Activated T-cell treated with anti-CD3 and anti-CD28 coated beads, Interleukin-2, amount 50 U/mL, for 72 hours (primary cell): ENCODE measurements at regions not wholly inside any gene's neighbourhood (a gene's known extent, or its start where the extent isn't known, plus 50 kb on each side); places are given as distances from the start of the nearest gene placed in this dataset.

ENCODE experiments used
- ATAC-seq, 2 donors: fragments of 150-1000 bp; cut with Tn5 transposase; replicated peaks in 1 of 2; 2 replicates each; pipeline ENCODE4 v1.10.0; 2021; ENCODE audit warnings: moderate library complexity in 2 of 2, mild to moderate bottlenecking in 1 of 2
- DNase-seq, 2 donors: peaks; one replicate each; pipeline ENCODE4 v3.0.0; 2021 to 2022; ENCODE audit warnings: mixed read lengths in 1 of 2
- H3K27ac Mint-ChIP-seq: one replicate; pipeline ENCODE4 v1.8.0; 2022; ENCODE audit warnings: mild to moderate bottlenecking, moderate library complexity, mixed read lengths
- H3K27me3 Mint-ChIP-seq: one replicate; pipeline ENCODE4 v1.8.0; 2022; ENCODE audit warnings: low read depth, mixed read lengths
- H3K36me3 Mint-ChIP-seq, 2 donors: one replicate each; pipeline ENCODE4 v1.8.0; 2022; ENCODE audit warnings: mixed read lengths in 2 of 2, mild to moderate bottlenecking in 1 of 2; ENCODE audit not compliant: insufficient read depth in 2 of 2
- H3K4me1 Mint-ChIP-seq: one replicate; pipeline ENCODE4 v1.8.0; 2022; ENCODE audit warnings: low read depth, mixed read lengths
- H3K4me3 Mint-ChIP-seq, 2 donors: one replicate each; pipeline ENCODE4 v1.8.0; 2022; ENCODE audit warnings: mild to moderate bottlenecking in 2 of 2, mixed read lengths in 2 of 2, moderate library complexity in 2 of 2
- H3K9me3 Mint-ChIP-seq, 2 donors: one replicate each; pipeline ENCODE4 v1.8.0; 2022; ENCODE audit warnings: mixed read lengths in 2 of 2

GRCh38 chr13:76809389-76809788 is 76.8 kb downstream of the KCTD12 start:
- Mint-ChIP-seq H3K9me3 (peaks cover 9% of the 10 kb centered on the region in 2 donors), H3K27me3 (peaks cover 11% of the 10 kb centered on the region), H3K4me1 (no peaks in the 10 kb centered on the region), H3K4me3 (no peak overlapping the region), H3K36me3 (peaks cover 0 to 3% of the 10 kb centered on the region in 2 donors), H3K27ac (no peak overlapping the region)
- ATAC-seq (no peak), DNase-seq (no peak)

- Mint-ChIP-seq H3K4me3 (no peak overlapping the region), H3K36me3 (peaks cover 0 to 3% of the 10 kb centered on the region in 2 donors), H3K9me3 (peaks cover 9% of the 10 kb centered on the region in 2 donors), H3K27ac (no peak overlapping the region), H3K27me3 (peaks cover 11% of the 10 kb centered on the region), H3K4me1 (no peaks in the 10 kb centered on the region)
- DNase-seq (no peak), ATAC-seq (no peak)
Measured at GRCh38 chr13:76808927-76809326, 77.3 kb downstream of the KCTD12 start.

GRCh38 chr13:76804801-76805200 is 81.4 kb downstream of the KCTD12 start:
- Mint-ChIP-seq H3K4me1 (no peaks in the 10 kb centered on the region), H3K27ac (no peak overlapping the region), H3K4me3 (no peak overlapping the region), H3K27me3 (no peaks in the 10 kb centered on the region), H3K36me3 (no peaks in the 10 kb centered on the region), H3K9me3 (peaks cover 3 to 4% of the 10 kb centered on the region in 2 donors)
- ATAC-seq (no peak), DNase-seq (no peak)

GRCh38 chr13:76803831-76804230 is 82.4 kb downstream of the KCTD12 start:
- Mint-ChIP-seq H3K36me3 (no peaks in the 10 kb centered on the region), H3K27me3 (no peaks in the 10 kb centered on the region), H3K27ac (no peak overlapping the region), H3K4me3 (no peak overlapping the region), H3K9me3 (peaks cover 2 to 3% of the 10 kb centered on the region in 2 donors), H3K4me1 (no peaks in the 10 kb centered on the region)
- ATAC-seq (no peak), DNase-seq (no peak)

- Mint-ChIP-seq H3K36me3 (no peaks in the 10 kb centered on the region), H3K27ac (no peak overlapping the region), H3K27me3 (no peaks in the 10 kb centered on the region), H3K4me3 (no peak overlapping the region), H3K4me1 (no peaks in the 10 kb centered on the region), H3K9me3 (no peaks in the 10 kb centered on the region)
- DNase-seq = no peak
- no peak for ATAC-seq
Measured at GRCh38 chr13:76800943-76801342, 85.3 kb downstream of the KCTD12 start.

- Mint-ChIP-seq H3K4me1 (no peaks in the 10 kb centered on the region), H3K27ac (no peak overlapping the region), H3K9me3 (no peaks in the 10 kb centered on the region), H3K27me3 (no peaks in the 10 kb centered on the region), H3K4me3 (no peak overlapping the region), H3K36me3 (no peaks in the 10 kb centered on the region)
- ATAC-seq (no peak), DNase-seq (no peak)
Measured at GRCh38 chr13:76799696-76800095, 86.5 kb downstream of the KCTD12 start.

GRCh38 chr13:76798037-76798436 is 88.2 kb downstream of the KCTD12 start:
- ATAC-seq = peak in 1 of 2 donors; percentile 28
- Mint-ChIP-seq H3K9me3 (no peaks in the 10 kb centered on the region), H3K27ac (no peak overlapping the region), H3K36me3 (no peaks in the 10 kb centered on the region), H3K4me3 (no peak overlapping the region), H3K27me3 (no peaks in the 10 kb centered on the region), H3K4me1 (no peaks in the 10 kb centered on the region)
- no peak for DNase-seq

- no peaks in the 10 kb centered on the region for H3K27me3 Mint-ChIP-seq
- H3K36me3 Mint-ChIP-seq = no peaks in the 10 kb centered on the region
- no peak overlapping the region for H3K27ac Mint-ChIP-seq
- no peaks in the 10 kb centered on the region for H3K4me1 Mint-ChIP-seq
- no peak for DNase-seq
- no peak overlapping the region for H3K4me3 Mint-ChIP-seq
- no peaks in the 10 kb centered on the region for H3K9me3 Mint-ChIP-seq
- no peak for ATAC-seq
Measured at GRCh38 chr13:76797361-76797760, 88.8 kb downstream of the KCTD12 start.

GRCh38 chr13:76796851-76797250 is 89.4 kb downstream of the KCTD12 start:
- Mint-ChIP-seq H3K4me3 (no peak overlapping the region), H3K27ac (no peak overlapping the region), H3K36me3 (no peaks in the 10 kb centered on the region), H3K9me3 (no peaks in the 10 kb centered on the region), H3K27me3 (no peaks in the 10 kb centered on the region), H3K4me1 (no peaks in the 10 kb centered on the region)
- DNase-seq (no peak), ATAC-seq (no peak)

GRCh38 chr13:76795701-76796695 is 90.2 kb downstream of the KCTD12 start:
- Mint-ChIP-seq H3K36me3 (no peaks in the 10 kb centered on the region), H3K4me1 (no peaks in the 10 kb centered on the region), H3K4me3 (no peak overlapping the region), H3K27ac (no peak overlapping the region), H3K9me3 (no peaks in the 10 kb centered on the region), H3K27me3 (no peaks in the 10 kb centered on the region)
- DNase-seq (no peak), ATAC-seq (no peak)

- Mint-ChIP-seq H3K27me3 (no peaks in the 10 kb centered on the region), H3K4me1 (no peaks in the 10 kb centered on the region), H3K4me3 (no peak overlapping the region), H3K36me3 (no peaks in the 10 kb centered on the region), H3K27ac (no peak overlapping the region), H3K9me3 (no peaks in the 10 kb centered on the region)
- no peak for ATAC-seq
- DNase-seq = no peak
Measured at GRCh38 chr13:76792731-76793347, 93.4 kb downstream of the KCTD12 start.

GRCh38 chr13:76790980-76791819 is 95.0 kb downstream of the KCTD12 start:
- Mint-ChIP-seq H3K27me3 (no peaks in the 10 kb centered on the region), H3K4me1 (no peaks in the 10 kb centered on the region), H3K36me3 (no peaks in the 10 kb centered on the region), H3K27ac (no peak overlapping the region), H3K4me3 (no peak overlapping the region), H3K9me3 (no peaks in the 10 kb centered on the region)
- DNase-seq (no peak), ATAC-seq (no peak)

GRCh38 chr13:76790526-76790925 is 95.7 kb downstream of the KCTD12 start:
- Mint-ChIP-seq H3K27me3 (no peaks in the 10 kb centered on the region), H3K4me1 (no peaks in the 10 kb centered on the region), H3K9me3 (no peaks in the 10 kb centered on the region), H3K4me3 (no peak overlapping the region), H3K36me3 (no peaks in the 10 kb centered on the region), H3K27ac (no peak overlapping the region)
- ATAC-seq (no peak), DNase-seq (no peak)
